HG03439 (cell line): ENCODE measurements at regions not wholly inside any gene's neighbourhood (a gene's known extent, or its start where the extent isn't known, plus 50 kb on each side); places are given as distances from the start of the nearest gene placed in this dataset.

Experiments used
- ATAC-seq: cut with Tn5 transposase; IDR thresholded peaks from one replicate; pipeline ENCODE4 v1.9.1; 2021; ENCODE audit warnings: mild to moderate bottlenecking, moderate library complexity; ENCODE audit not compliant: unreplicated experiment

GRCh38 chr3:184659797-184660301 is 52.0 kb downstream of the MAGEF1 start:
- no peak for ATAC-seq

- no peak for ATAC-seq
These were observed 53.5 kb downstream of the MAGEF1 start for GRCh38 chr3:184658223-184658928.

- peak; percentile 68 for ATAC-seq
These were observed 54.8 kb downstream of the MAGEF1 start for GRCh38 chr3:184656829-184657681.

GRCh38 chr3:184656458-184656828 is 55.4 kb downstream of the MAGEF1 start:
- no peak for ATAC-seq

- ATAC-seq: no peak
These were observed 56.3 kb downstream of the MAGEF1 start for GRCh38 chr3:184655597-184655996.

GRCh38 chr3:184654375-184654774 is 57.5 kb downstream of the MAGEF1 start:
- no peak for ATAC-seq

- no peak for ATAC-seq
These were observed 59.4 kb downstream of the MAGEF1 start for GRCh38 chr3:184652465-184652864.

- ATAC-seq: no peak
These were observed 60.0 kb downstream of the MAGEF1 start for GRCh38 chr3:184651904-184652303.

- ATAC-seq: no peak
These were observed 63.2 kb downstream of the MAGEF1 start for GRCh38 chr3:184648636-184649035.

GRCh38 chr3:184647405-184647936 is 64.4 kb downstream of the MAGEF1 start:
- no peak for ATAC-seq

GRCh38 chr3:184645336-184645735 is 66.5 kb downstream of the MAGEF1 start:
- no peak for ATAC-seq

- ATAC-seq: no peak
These were observed 68.4 kb downstream of the MAGEF1 start for GRCh38 chr3:184643442-184643841.

GRCh38 chr3:184642631-184643285 is 69.1 kb downstream of the MAGEF1 start:
- no peak for ATAC-seq

- ATAC-seq: no peak
These were observed 70.4 kb downstream of the MAGEF1 start for GRCh38 chr3:184641430-184641829.

- ATAC-seq: no peak
These were observed 72.5 kb downstream of the MAGEF1 start for GRCh38 chr3:184639351-184639750.

- no peak for ATAC-seq
These were observed 74.2 kb downstream of the MAGEF1 start for GRCh38 chr3:184637705-184638104.

- ATAC-seq: no peak
These were observed 75.0 kb downstream of the MAGEF1 start for GRCh38 chr3:184636741-184637316.

- ATAC-seq: no peak
These were observed 74.2 kb downstream of the EPHB3 start for GRCh38 chr3:184635774-184636173.

GRCh38 chr3:184635126-184635525 is 73.5 kb downstream of the EPHB3 start:
- ATAC-seq: no peak

- ATAC-seq: no peak
These were observed 71.6 kb downstream of the EPHB3 start for GRCh38 chr3:184633237-184633579.
